ENCODE measurements at regions not wholly inside any gene's neighbourhood (a gene's known extent, or its start where the extent isn't known, plus 50 kb on each side); places are given as distances from the start of the nearest gene placed in this dataset.

GRCh38 chr2:158049129-158049855 is 52.4 kb upstream of the UPP2 start:
- no peaks in the 10 kb centered on the region for H3K36me3 Mint-ChIP-seq (ENCODE audit: insufficient read depth in 1 of 3, low read depth in 3 of 3)
- Histone ChIP-seq H3K14ac (ENCODE audit: insufficient read depth, low read length) (no peak overlapping the region), H3T11ph (ENCODE audit: low read length) (no peak overlapping the region), H4K8ac (replicated peaks; ENCODE audit: insufficient read length, low read depth, low read length) (no peak overlapping the region), H3K23ac (ENCODE audit: insufficient read length, low read depth, low read length) (no peak overlapping the region), H2BK12ac (ENCODE audit: insufficient read length, low read depth, low read length) (no peak overlapping the region), H2BK5ac (ENCODE audit: insufficient read length, low read length) (no peak overlapping the region), H3K4me1 (ENCODE audit: insufficient read depth, low read length) (0 out of 2 replicates have a peak, but pooled peaks cover 3% of the 10 kb centered on the region), H2AFZ (ENCODE audit: low read length) (no peak overlapping the region), H3K18ac (ENCODE audit: insufficient read length, low read depth, low read length) (no peak overlapping the region), H4K20me1 (ENCODE audit: control insufficient read depth, insufficient read depth, insufficient read length) (no peaks in the 10 kb centered on the region), H2BK15ac (ENCODE audit: low read depth, low read length) (no peak overlapping the region), H3K79me2 (ENCODE audit: insufficient read depth, low read length) (no peaks in the 10 kb centered on the region), H4K91ac (ENCODE audit: insufficient read length, low read depth, low read length) (no peak overlapping the region), H3K9me3 (ENCODE audit: control insufficient read depth, low read depth, low read length) (no peaks in the 10 kb centered on the region), H3K4ac (ENCODE audit: low read depth, low read length) (no peak overlapping the region), H3K27me3 (ENCODE audit: insufficient read depth, low read length) (no peaks in the 10 kb centered on the region), H3K27ac (ENCODE audit: insufficient read length, low read depth, low read length) (no peak overlapping the region), H3K9ac (ENCODE audit: extremely low read depth, insufficient read length, low read length) (no peak overlapping the region), H2BK120ac (ENCODE audit: low read depth, low read length, poor library complexity, severe bottlenecking) (no peak overlapping the region), H3K79me1 (ENCODE audit: insufficient read depth, low read depth, low read length, poor library complexity, severe bottlenecking) (no peaks in the 10 kb centered on the region), H3K56ac (ENCODE audit: insufficient read length, low read depth, low read length) (no peak overlapping the region), H3K4me2 (ENCODE audit: insufficient read depth, insufficient read length, low read length) (no peak overlapping the region), H3K23me2 (ENCODE audit: insufficient read length, low read depth, low read length, poor library complexity, severe bottlenecking) (no peaks in the 10 kb centered on the region), H4K5ac (ENCODE audit: insufficient read length, low read depth, low read length) (no peak overlapping the region), H2AK5ac (ENCODE audit: insufficient read length, low read length) (no peak overlapping the region), H2BK20ac (ENCODE audit: low read depth, low read length, poor library complexity, severe bottlenecking) (no peak overlapping the region)
- H3K4me1 Mint-ChIP-seq, result peaks cover 4 to 7% of the 10 kb centered on the region in 2 experiments; a peak in 3 of 4 replicates
- H3K27ac Mint-ChIP-seq, result no peak overlapping the region
- no peak overlapping the region for H3K4me3 Mint-ChIP-seq
- H3K9me3 Mint-ChIP-seq, result no peaks in the 10 kb centered on the region
- no CpG with 5 or more reads among the region's 3 CpGs for WGBS (ENCODE audit: extremely low coverage, insufficient read length, low lambda C conversion rate)
- no peak for DNase-seq
- H3K27me3 Mint-ChIP-seq (ENCODE audit: low read depth), result no peaks in the 10 kb centered on the region
- TF ChIP-seq CTCF (conservative IDR thresholded peaks at IDR 0.05), result no peak

All from H9 (cell line).